HEK293 (cell line): ENCODE measurements at regions not wholly inside any gene's neighbourhood (a gene's known extent, or its start where the extent isn't known, plus 50 kb on each side); places are given as distances from the start of the nearest gene placed in this dataset.

Source experiments
- CTCF ChIA-PET: fragments of 350-600 bp; formaldehyde crosslinking; extraction: SDS; loops from one replicate; lab custom pipeline; 2021; ENCODE audit warnings: antibody characterized with exemption; lab: Yijun Ruan, JAX
- POLR2A ChIA-PET: fragments of 300-600 bp; formaldehyde crosslinking; extraction: SDS; loops from one replicate; lab custom pipeline; 2020; ENCODE audit warnings: antibody characterized with exemption, inconsistent platforms; lab: Yijun Ruan, JAX
- H3K27ac ChIP-seq: fragments of 200-500 bp; sonication (Bioruptor generic); 2 replicates; pipeline ENCODE4 v1.5.1; 2014; ENCODE audit warnings: low read depth, low read length, control low read depth, inconsistent platforms; ENCODE audit errors: extremely low read depth
- H3K36me3 ChIP-seq, 2 experiments: fragments of 200-500 bp in 1 of 2; sonication (Bioruptor generic) in 1 of 2; 1 replicate in 1 of 2; 2 replicates in 1 of 2; pipeline ENCODE4 v1.5.1; 2014 to 2017; ENCODE audit warnings: inconsistent platforms in 2 of 2, low read length in 2 of 2; ENCODE audit not compliant: control insufficient read depth in 2 of 2, insufficient read depth in 1 of 2
- H3K4me1 ChIP-seq: fragments of 200-500 bp; sonication (Bioruptor generic); 2 replicates; pipeline ENCODE4 v1.5.1; 2014; ENCODE audit warnings: mild to moderate bottlenecking, low read length, inconsistent platforms; ENCODE audit not compliant: control insufficient read depth, insufficient read depth
- H3K4me3 ChIP-seq: 2 replicates; pipeline ENCODE4 v1.5.1; 2011; ENCODE audit warnings: low read depth, mild to moderate bottlenecking, control low read depth, low read length, moderate library complexity
- H3K9me3 ChIP-seq: fragments of 200-500 bp; sonication (Bioruptor generic); 2 replicates; pipeline ENCODE4 v1.5.1; 2014; ENCODE audit warnings: low read depth, low read length, inconsistent platforms; ENCODE audit not compliant: control insufficient read depth, insufficient read depth
- IKZF3 ChIP-seq: fragments of 450-650 bp; IDR thresholded peaks from 2 replicates; pipeline ENCODE4 v1.5.0; 2018; ENCODE audit warnings: missing biosample characterization, mild to moderate bottlenecking, missing genetic modification characterization, moderate library complexity
- KLF8 ChIP-seq: fragments of 450-650 bp; formaldehyde crosslinking; IDR thresholded peaks from 2 replicates; pipeline ENCODE4 v1.5.1; 2016; ENCODE audit warnings: missing biosample characterization, missing genetic modification characterization
- MYNN ChIP-seq: fragments of 450-650 bp; formaldehyde crosslinking; IDR thresholded peaks from 2 replicates; pipeline ENCODE4 v1.5.1; 2016; ENCODE audit warnings: missing biosample characterization, missing genetic modification characterization, borderline replicate concordance
- PRDM6 ChIP-seq: fragments of 450-650 bp; formaldehyde crosslinking; IDR thresholded peaks from 2 replicates; pipeline ENCODE4 v1.5.1; 2017; ENCODE audit warnings: missing biosample characterization, missing genetic modification characterization
- YY2 ChIP-seq: fragments of 450-650 bp; formaldehyde crosslinking; IDR thresholded peaks from 2 replicates; pipeline ENCODE4 v1.5.1; 2016; ENCODE audit warnings: missing biosample characterization, missing genetic modification characterization
- ZBTB10 ChIP-seq: fragments of 450-650 bp; formaldehyde crosslinking; IDR thresholded peaks from 2 replicates; pipeline ENCODE4 v1.5.1; 2016; ENCODE audit warnings: missing biosample characterization, missing genetic modification characterization
- ZIC2 ChIP-seq: fragments of 450-650 bp; formaldehyde crosslinking; IDR thresholded peaks from 2 replicates; pipeline ENCODE4 v1.5.1; 2016; ENCODE audit warnings: missing biosample characterization, missing genetic modification characterization
- ZNF16 ChIP-seq: fragments of 450-650 bp; formaldehyde crosslinking; IDR thresholded peaks from 2 replicates; pipeline ENCODE4 v1.5.1; 2016; ENCODE audit warnings: low read depth, missing biosample characterization, missing genetic modification characterization
- ZNF214 ChIP-seq: fragments of 450-650 bp; formaldehyde crosslinking; IDR thresholded peaks from 2 replicates; pipeline ENCODE4 v1.5.1; 2017; ENCODE audit warnings: missing biosample characterization, mild to moderate bottlenecking, missing genetic modification characterization, borderline replicate concordance
- ZNF23 ChIP-seq: fragments of 450-650 bp; formaldehyde crosslinking; IDR thresholded peaks from 2 replicates; pipeline ENCODE4 v1.5.1; 2016; ENCODE audit warnings: missing biosample characterization, missing genetic modification characterization, borderline replicate concordance
- ZNF280D ChIP-seq: fragments of 450-650 bp; formaldehyde crosslinking; IDR thresholded peaks from 2 replicates; pipeline ENCODE4 v1.5.1; 2016; ENCODE audit warnings: missing biosample characterization, missing genetic modification characterization
- ZNF354C ChIP-seq: fragments of 450-650 bp; formaldehyde crosslinking; IDR thresholded peaks from 2 replicates; pipeline ENCODE4 v1.5.1; 2016; ENCODE audit warnings: missing biosample characterization, missing genetic modification characterization, low read depth, borderline replicate concordance
- ZNF416 ChIP-seq: fragments of 450-650 bp; formaldehyde crosslinking; IDR thresholded peaks from 2 replicates; pipeline ENCODE4 v1.5.1; 2016; ENCODE audit warnings: missing biosample characterization, missing genetic modification characterization
- ZNF529 ChIP-seq: fragments of 450-650 bp; formaldehyde crosslinking; IDR thresholded peaks from 2 replicates; pipeline ENCODE4 v1.5.1; 2017; ENCODE audit warnings: missing genetic modification characterization, missing biosample characterization; ENCODE audit not compliant: insufficient replicate concordance
- ZNF555 ChIP-seq: fragments of 450-650 bp; formaldehyde crosslinking; conservative IDR thresholded peaks from 2 replicates; pipeline ENCODE4 v1.5.1; 2017; ENCODE audit warnings: missing biosample characterization, mild to moderate bottlenecking, missing genetic modification characterization, inconsistent platforms
- ZNF600 ChIP-seq: fragments of 450-650 bp; formaldehyde crosslinking; IDR thresholded peaks from 2 replicates; pipeline ENCODE4 v1.5.1; 2016; ENCODE audit warnings: missing biosample characterization, missing genetic modification characterization
- ZNF624 ChIP-seq: fragments of 450-650 bp; formaldehyde crosslinking; IDR thresholded peaks from 2 replicates; pipeline ENCODE4 v1.5.1; 2017; ENCODE audit warnings: missing biosample characterization, missing genetic modification characterization
- ZNF639 ChIP-seq: fragments of 450-650 bp; formaldehyde crosslinking; IDR thresholded peaks from 2 replicates; pipeline ENCODE4 v1.5.1; 2016; ENCODE audit warnings: missing biosample characterization, missing genetic modification characterization
- ZNF654 ChIP-seq: fragments of 450-650 bp; formaldehyde crosslinking; IDR thresholded peaks from 2 replicates; pipeline ENCODE4 v1.5.1; 2016; ENCODE audit warnings: low read depth, missing biosample characterization, missing genetic modification characterization
- ZNF670 ChIP-seq: fragments of 450-650 bp; formaldehyde crosslinking; IDR thresholded peaks from 2 replicates; pipeline ENCODE4 v1.5.1; 2016; ENCODE audit warnings: missing biosample characterization, missing genetic modification characterization, low read depth
- ZNF747 ChIP-seq: fragments of 450-650 bp; formaldehyde crosslinking; IDR thresholded peaks from 2 replicates; pipeline ENCODE4 v1.5.1; 2016; ENCODE audit warnings: missing biosample characterization, missing genetic modification characterization
- ZSCAN30 ChIP-seq: fragments of 450-650 bp; IDR thresholded peaks from 2 replicates; pipeline ENCODE4 v1.5.1; 2018; ENCODE audit warnings: missing biosample characterization, mild to moderate bottlenecking, missing genetic modification characterization, moderate library complexity

- TF ChIP-seq ZNF280D, result no peak
- TF ChIP-seq IKZF3 (tag by site-specific recombination), result no peak
- no peak for TF ChIP-seq ZNF600 (tag by site-specific recombination)
- no peak for TF ChIP-seq ZNF416 (tag by site-specific recombination)
- no peak for TF ChIP-seq ZNF555 (tag by site-specific recombination)
- no peak for TF ChIP-seq ZIC2 (tag by site-specific recombination)
- no peak for TF ChIP-seq KLF8 (tag by site-specific recombination)
- no peak for TF ChIP-seq ZNF354C (tag by site-specific recombination)
- no peak for TF ChIP-seq ZNF639 (tag by site-specific recombination)
- no peak for TF ChIP-seq ZSCAN30 (tag by site-specific recombination)
- TF ChIP-seq PRDM6, result no peak
- no peak for TF ChIP-seq ZNF16 (tag by site-specific recombination)
- no peak for TF ChIP-seq ZNF23 (tag by site-specific recombination)
Observed at GRCh38 chr3:72344647-72345046, 503.6 kb downstream of the SHQ1 start (continued).

GRCh38 chr3:72344236-72344635 lies 504.0 kb downstream of the SHQ1 start:
- POLR2A ChIA-PET, result no interaction called here
- Histone ChIP-seq H3K36me3 (no peaks in the 10 kb centered on the region), H3K27ac (no peak overlapping the region), H3K4me1 (no peaks in the 10 kb centered on the region), H3K4me3 (no peak overlapping the region)
- CTCF ChIA-PET, result no interaction called here
- TF ChIP-seq ZBTB10 (no peak), ZNF670 (no peak), ZNF23 (tag by site-specific recombination) (no peak), ZNF214 (tag by site-specific recombination) (no peak), ZNF654 (tag by site-specific recombination) (no peak), ZNF529 (tag by site-specific recombination) (no peak), ZNF747 (no peak), YY2 (no peak), ZNF624 (tag by site-specific recombination) (no peak), MYNN (tag by site-specific recombination) (no peak)
- TF ChIP-seq, all 188 proteins: peak for 0
- no peaks in the 10 kb centered on the region for H3K9me3 ChIP-seq
